ENCODE measurements at regions not wholly inside any gene's neighbourhood (a gene's known extent, or its start where the extent isn't known, plus 50 kb on each side); places are given as distances from the start of the nearest gene placed in this dataset.

DNA sequence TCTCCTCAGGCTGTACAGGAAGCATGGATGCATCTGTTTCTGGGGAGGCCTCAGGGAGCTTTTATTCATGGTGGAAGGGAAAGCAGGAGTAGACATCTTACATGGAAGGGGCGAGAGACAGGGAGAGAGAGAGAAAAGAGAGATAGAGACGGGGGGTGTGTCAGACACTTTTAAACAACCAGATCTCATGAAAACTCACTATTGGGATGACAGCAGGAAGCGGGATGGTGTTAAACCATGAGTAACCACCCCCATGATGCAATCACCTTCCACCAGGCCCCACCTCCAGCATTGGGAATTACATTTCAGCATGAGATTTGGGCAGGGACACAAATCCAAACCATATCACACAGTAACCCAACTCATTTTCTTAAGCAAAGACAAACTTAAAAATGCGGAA lies 110.0 kb upstream of the EEA1 start:
- Histone ChIP-seq H3K36me3 (ENCODE audit: control insufficient read depth, insufficient read depth, low read length) (no peaks in the 10 kb centered on the region), H3K9ac (ENCODE audit: low read length) (no peak overlapping the region), H3K27ac (ENCODE audit: low read depth, low read length) (no peak overlapping the region)

DNA sequence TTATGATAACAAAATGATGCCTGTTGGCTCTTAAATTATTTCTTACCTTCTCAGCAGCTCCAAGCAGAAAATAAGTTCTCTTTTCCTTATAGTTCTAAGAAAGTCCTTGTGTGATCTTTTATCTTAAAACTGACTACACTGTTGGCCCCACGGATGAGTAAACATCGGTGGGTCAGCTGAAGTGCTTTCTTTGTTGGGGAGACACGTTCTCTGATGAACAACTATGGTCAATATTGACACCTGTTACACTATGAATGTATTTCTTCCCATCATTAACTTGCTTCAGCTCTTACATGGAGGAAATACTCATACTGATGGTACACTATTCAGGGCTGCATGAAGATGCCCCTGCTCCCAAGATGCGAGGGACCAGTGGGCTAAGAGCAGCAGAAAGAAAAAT lies 110.8 kb upstream of the EEA1 start:
- Histone ChIP-seq H3K27me3 (ENCODE audit: control insufficient read depth, insufficient read depth, low read length) (no peaks in the 10 kb centered on the region), H3K27ac (ENCODE audit: low read depth, low read length) (no peak overlapping the region), H3K4me1 (ENCODE audit: control insufficient read depth, insufficient read depth, low read length) (no peaks in the 10 kb centered on the region)

More for the DNA sequence above, 110.0 kb upstream of the EEA1 start:
- no peaks in the 10 kb centered on the region for H3K4me1 ChIP-seq (ENCODE audit: control insufficient read depth, insufficient read depth, low read length)
- H3K4me3 ChIP-seq (ENCODE audit: low read length): no peak overlapping the region
- no peaks in the 10 kb centered on the region for H3K27me3 ChIP-seq (ENCODE audit: control insufficient read depth, insufficient read depth, low read length)

DNA sequence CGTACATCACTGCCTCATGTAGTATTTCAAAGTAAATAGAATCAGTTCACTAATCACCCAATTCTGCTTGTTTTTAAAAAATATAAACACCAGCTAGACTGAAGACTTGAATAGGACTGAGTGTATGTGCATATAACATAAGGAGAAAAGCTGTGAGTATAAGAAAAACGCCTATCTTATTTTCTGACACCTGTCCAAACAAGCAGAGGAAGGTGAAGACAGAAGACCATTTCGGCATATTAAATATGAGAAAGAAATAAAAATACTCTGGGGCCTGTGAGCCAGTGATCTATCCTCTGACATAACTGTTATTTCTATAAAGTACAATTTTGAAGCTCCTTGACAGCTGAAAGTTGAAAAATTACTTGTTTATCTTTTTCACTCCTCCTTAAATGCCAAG lies 111.3 kb upstream of the EEA1 start:
- H3K4me1 ChIP-seq (ENCODE audit: control insufficient read depth, insufficient read depth, low read length): no peaks in the 10 kb centered on the region
- no peaks in the 10 kb centered on the region for H3K36me3 ChIP-seq (ENCODE audit: control insufficient read depth, insufficient read depth, low read length)
- H3K9ac ChIP-seq (ENCODE audit: low read length): no peak overlapping the region
- no peak overlapping the region for H3K4me3 ChIP-seq (ENCODE audit: low read length)
- no peak overlapping the region for H3K27ac ChIP-seq (ENCODE audit: low read depth, low read length)
- no peaks in the 10 kb centered on the region for H3K27me3 ChIP-seq (ENCODE audit: control insufficient read depth, insufficient read depth, low read length)

More for the DNA sequence above, 110.8 kb upstream of the EEA1 start:
- Histone ChIP-seq H3K9ac (ENCODE audit: low read length) (no peak overlapping the region), H3K36me3 (ENCODE audit: control insufficient read depth, insufficient read depth, low read length) (no peaks in the 10 kb centered on the region), H3K4me3 (ENCODE audit: low read length) (no peak overlapping the region)

DNA sequence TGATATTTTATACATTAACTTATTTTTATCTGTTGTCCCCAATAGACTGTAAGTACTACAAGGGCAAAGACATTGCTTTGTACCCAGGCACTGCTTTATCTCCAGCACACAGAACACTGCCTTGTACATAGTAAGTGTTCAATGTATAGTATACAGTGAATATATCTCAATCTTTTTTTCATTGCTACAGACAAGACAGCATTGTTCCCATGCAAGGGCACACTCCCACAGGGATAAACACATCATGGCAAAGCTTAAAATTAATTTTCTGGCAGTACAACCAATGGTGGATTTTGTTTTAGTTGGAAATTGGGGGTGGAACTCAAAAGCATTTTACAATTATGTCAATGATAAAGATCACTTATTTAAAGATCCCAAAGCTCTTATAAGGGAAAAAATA lies 112.3 kb upstream of the EEA1 start:
- H3K9ac ChIP-seq (ENCODE audit: low read length): no peak overlapping the region
- no peaks in the 10 kb centered on the region for H3K27me3 ChIP-seq (ENCODE audit: control insufficient read depth, insufficient read depth, low read length)
- no peak overlapping the region for H3K4me3 ChIP-seq (ENCODE audit: low read length)
- H3K27ac ChIP-seq (ENCODE audit: low read depth, low read length): no peak overlapping the region
- no peaks in the 10 kb centered on the region for H3K36me3 ChIP-seq (ENCODE audit: control insufficient read depth, insufficient read depth, low read length)
- H3K4me1 ChIP-seq (ENCODE audit: control insufficient read depth, insufficient read depth, low read length): no peaks in the 10 kb centered on the region

DNA sequence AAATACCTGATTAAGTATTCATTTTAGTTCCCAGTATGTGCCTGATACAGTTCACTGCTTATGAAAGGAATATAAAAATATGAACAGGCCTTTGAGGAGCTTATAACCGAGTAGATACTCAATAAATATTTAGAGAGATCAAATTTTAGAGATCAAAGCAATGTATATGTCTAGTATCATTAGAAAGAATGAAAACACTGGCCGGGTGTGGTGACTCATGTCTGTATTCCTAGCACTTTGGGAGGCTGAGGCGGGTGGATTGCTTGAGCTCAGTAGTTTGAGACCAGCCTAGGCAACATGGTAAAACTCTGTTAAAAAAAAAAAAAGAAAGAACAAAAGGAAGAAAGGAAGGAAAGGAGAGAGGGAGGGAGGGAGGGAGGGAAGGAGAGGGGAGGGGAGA lies 113.2 kb upstream of the EEA1 start:
- Histone ChIP-seq H3K36me3 (ENCODE audit: control insufficient read depth, insufficient read depth, low read length) (no peaks in the 10 kb centered on the region), H3K27ac (ENCODE audit: low read depth, low read length) (no peak overlapping the region), H3K4me3 (ENCODE audit: low read length) (no peak overlapping the region), H3K9ac (ENCODE audit: low read length) (no peak overlapping the region), H3K27me3 (ENCODE audit: control insufficient read depth, insufficient read depth, low read length) (no peaks in the 10 kb centered on the region), H3K4me1 (ENCODE audit: control insufficient read depth, insufficient read depth, low read length) (no peaks in the 10 kb centered on the region)

DNA sequence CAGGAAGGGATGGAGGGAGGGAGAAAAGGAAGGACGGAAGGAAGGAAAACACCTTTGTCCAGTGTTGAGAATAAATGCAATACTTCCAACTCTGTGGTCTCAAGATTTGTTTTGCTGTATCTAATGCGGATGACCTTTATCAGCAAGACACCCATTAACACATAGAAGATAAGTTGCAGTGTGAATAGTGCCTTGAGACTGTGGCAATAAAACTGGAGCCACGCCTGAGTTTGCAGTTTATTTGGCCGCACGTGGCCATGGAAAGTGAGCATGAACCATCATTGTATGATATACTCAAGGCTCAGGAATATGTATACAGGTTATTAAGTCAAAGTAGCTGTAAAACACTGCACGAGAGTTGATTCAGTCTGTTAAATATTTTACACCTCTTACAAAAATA lies 113.6 kb upstream of the EEA1 start:
- Histone ChIP-seq H3K27me3 (ENCODE audit: control insufficient read depth, insufficient read depth, low read length) (no peaks in the 10 kb centered on the region), H3K4me1 (ENCODE audit: control insufficient read depth, insufficient read depth, low read length) (no peaks in the 10 kb centered on the region), H3K9ac (ENCODE audit: low read length) (no peak overlapping the region)

DNA sequence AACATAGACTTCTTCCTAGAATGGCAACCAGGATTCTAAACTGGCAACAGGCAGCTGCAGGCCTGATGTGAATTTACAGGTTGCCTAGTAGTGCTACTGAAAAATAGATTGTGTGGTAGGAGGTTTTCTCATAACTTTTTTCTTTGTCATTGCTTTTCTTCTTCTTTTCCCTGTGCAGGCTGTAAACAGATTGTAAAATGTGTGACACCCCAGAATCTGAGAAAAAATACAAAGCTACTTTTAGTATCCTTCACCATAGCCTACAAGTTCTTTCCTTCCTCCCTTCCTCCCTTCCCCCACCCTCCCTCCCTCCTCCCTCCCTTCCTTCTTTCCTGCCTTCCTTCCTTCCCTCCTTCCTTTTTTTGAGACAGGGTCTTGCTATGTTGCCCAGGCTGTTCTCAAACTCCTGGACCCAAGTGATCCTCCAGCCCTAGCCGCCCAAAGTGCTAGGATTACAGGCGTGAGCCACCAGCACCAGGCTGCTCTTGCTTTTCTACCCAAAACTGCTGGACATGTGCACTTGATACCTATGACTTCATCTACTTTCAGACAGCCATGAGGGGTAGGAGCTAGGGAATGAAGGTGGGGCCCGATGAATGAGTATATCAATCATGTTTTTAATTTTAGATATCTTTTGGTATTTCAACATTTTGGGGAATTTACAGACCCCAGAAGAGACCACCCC lies 114.2 kb upstream of the EEA1 start:
- H3K4me3 ChIP-seq (ENCODE audit: low read length): no peak overlapping the region
- no peaks in the 10 kb centered on the region for H3K36me3 ChIP-seq (ENCODE audit: control insufficient read depth, insufficient read depth, low read length)
- no peak overlapping the region for H3K9ac ChIP-seq (ENCODE audit: low read length)
- H3K27ac ChIP-seq (ENCODE audit: low read depth, low read length): no peak overlapping the region
- no peaks in the 10 kb centered on the region for H3K27me3 ChIP-seq (ENCODE audit: control insufficient read depth, insufficient read depth, low read length)
- H3K4me1 ChIP-seq (ENCODE audit: control insufficient read depth, insufficient read depth, low read length): no peaks in the 10 kb centered on the region

More for the DNA sequence above, 113.6 kb upstream of the EEA1 start:
- H3K4me3 ChIP-seq (ENCODE audit: low read length): no peak overlapping the region
- H3K27ac ChIP-seq (ENCODE audit: low read depth, low read length): no peak overlapping the region
- no peaks in the 10 kb centered on the region for H3K36me3 ChIP-seq (ENCODE audit: control insufficient read depth, insufficient read depth, low read length)

DNA sequence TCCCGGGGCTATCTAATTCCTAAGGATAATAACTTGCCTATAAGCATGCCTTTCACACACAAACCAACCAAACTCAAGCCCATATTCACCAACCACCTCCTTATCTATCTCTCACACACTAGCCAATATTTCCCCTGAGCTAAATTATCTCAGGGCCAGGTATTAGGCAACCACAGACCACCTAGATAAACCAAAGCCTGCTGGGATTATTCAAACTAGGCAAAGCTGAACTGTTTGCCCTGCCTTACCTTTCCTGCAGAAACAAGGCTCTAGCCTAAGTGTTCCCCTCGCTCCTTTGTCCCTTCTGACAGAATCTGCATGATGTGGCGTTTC lies 114.7 kb upstream of the EEA1 start:
- no peaks in the 10 kb centered on the region for H3K36me3 ChIP-seq (ENCODE audit: control insufficient read depth, insufficient read depth, low read length)
- H3K27me3 ChIP-seq (ENCODE audit: control insufficient read depth, insufficient read depth, low read length): no peaks in the 10 kb centered on the region
- no peak overlapping the region for H3K27ac ChIP-seq (ENCODE audit: low read depth, low read length)
- no peaks in the 10 kb centered on the region for H3K4me1 ChIP-seq (ENCODE audit: control insufficient read depth, insufficient read depth, low read length)
- no peak overlapping the region for H3K9ac ChIP-seq (ENCODE audit: low read length)
- H3K4me3 ChIP-seq (ENCODE audit: low read length): no peak overlapping the region

DNA sequence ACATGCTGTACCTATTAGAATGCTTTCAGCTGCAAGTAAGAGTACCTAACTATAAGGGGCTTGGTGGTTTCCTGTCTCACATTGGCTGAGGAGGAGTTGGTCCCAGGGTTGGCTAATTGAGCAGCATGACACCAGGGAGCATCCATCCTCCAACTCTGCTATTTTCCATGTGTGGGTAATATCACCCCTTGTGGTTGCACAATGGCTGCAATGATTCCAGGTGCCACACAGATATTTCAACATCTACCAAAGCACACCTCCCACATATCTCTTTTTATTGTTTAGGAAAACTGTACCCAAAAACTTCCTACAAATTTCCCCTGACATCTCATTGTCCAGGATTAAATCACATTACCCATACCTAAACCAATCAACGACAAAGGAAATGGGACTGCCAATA lies 118.0 kb upstream of the EEA1 start:
- no peaks in the 10 kb centered on the region for H3K36me3 ChIP-seq (ENCODE audit: control insufficient read depth, insufficient read depth, low read length)
- no peak overlapping the region for H3K27ac ChIP-seq (ENCODE audit: low read depth, low read length)
- no peaks in the 10 kb centered on the region for H3K27me3 ChIP-seq (ENCODE audit: control insufficient read depth, insufficient read depth, low read length)
- H3K4me3 ChIP-seq (ENCODE audit: low read length): no peak overlapping the region
- no peaks in the 10 kb centered on the region for H3K4me1 ChIP-seq (ENCODE audit: control insufficient read depth, insufficient read depth, low read length)
- no peak overlapping the region for H3K9ac ChIP-seq (ENCODE audit: low read length)

DNA sequence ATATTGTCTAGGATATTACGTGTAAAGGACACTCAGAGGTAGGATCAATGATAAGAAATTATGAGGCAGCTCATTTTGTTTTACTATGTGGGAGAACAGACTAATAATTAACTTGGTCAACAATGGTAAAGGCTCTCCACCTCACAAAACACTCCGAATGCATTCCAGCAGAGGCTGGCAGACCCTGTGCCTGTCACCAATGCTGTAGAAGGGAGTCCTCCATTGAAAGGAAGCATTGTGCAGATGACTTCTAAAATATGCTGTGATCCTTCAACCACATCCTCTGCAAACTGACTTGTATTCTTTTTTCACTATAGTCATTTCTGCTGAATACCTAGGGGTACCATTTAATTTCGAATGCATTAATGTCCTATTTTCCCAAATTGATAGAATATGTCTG lies 119.6 kb upstream of the EEA1 start:
- H3K27ac ChIP-seq (ENCODE audit: low read depth, low read length): no peak overlapping the region

DNA sequence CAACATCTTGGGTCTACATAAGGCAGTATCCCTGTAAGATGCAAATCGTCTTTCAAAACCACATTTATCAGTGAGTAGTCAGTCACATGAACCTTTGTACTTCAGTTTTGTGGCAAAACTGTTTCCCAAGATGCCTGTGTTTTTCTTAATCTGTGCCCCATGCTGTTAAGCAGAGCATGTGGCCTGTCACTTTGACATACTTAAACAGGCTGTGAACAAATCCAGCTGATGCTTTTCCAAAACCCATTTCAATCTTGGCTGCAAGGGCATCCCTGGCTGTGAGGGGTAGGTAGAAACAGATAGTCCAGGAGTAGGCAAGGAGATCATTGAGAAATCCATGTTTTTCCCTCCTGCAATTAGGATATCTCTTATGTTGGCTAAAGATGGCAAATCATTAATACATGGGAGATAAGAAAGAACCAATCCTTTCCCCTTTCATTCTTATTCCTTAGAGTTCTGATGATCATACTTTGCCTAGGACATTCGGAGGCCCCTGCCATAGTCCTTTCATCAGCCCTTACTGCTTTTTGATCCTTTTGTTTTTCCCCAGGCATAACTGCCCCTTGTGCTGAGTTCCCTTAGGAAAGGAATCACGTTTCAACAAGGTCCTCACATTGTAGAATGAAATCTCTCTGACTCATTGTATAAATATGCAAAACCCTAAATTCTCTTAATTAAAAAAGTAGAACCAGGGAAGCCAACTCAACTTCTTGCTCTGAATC lies 121.1 kb upstream of the EEA1 start:
- H3K36me3 ChIP-seq (ENCODE audit: control insufficient read depth, insufficient read depth, low read length): no peaks in the 10 kb centered on the region
- H3K9ac ChIP-seq (ENCODE audit: low read length): no peak overlapping the region
- H3K27me3 ChIP-seq (ENCODE audit: control insufficient read depth, insufficient read depth, low read length): no peaks in the 10 kb centered on the region
- H3K4me3 ChIP-seq (ENCODE audit: low read length): no peak overlapping the region
- H3K4me1 ChIP-seq (ENCODE audit: control insufficient read depth, insufficient read depth, low read length): no peaks in the 10 kb centered on the region
- H3K27ac ChIP-seq (ENCODE audit: low read depth, low read length): no peak overlapping the region

More for the DNA sequence above, 119.6 kb upstream of the EEA1 start:
- Histone ChIP-seq H3K4me3 (ENCODE audit: low read length) (no peak overlapping the region), H3K4me1 (ENCODE audit: control insufficient read depth, insufficient read depth, low read length) (no peaks in the 10 kb centered on the region), H3K36me3 (ENCODE audit: control insufficient read depth, insufficient read depth, low read length) (no peaks in the 10 kb centered on the region), H3K9ac (ENCODE audit: low read length) (no peak overlapping the region), H3K27me3 (ENCODE audit: control insufficient read depth, insufficient read depth, low read length) (no peaks in the 10 kb centered on the region)

DNA sequence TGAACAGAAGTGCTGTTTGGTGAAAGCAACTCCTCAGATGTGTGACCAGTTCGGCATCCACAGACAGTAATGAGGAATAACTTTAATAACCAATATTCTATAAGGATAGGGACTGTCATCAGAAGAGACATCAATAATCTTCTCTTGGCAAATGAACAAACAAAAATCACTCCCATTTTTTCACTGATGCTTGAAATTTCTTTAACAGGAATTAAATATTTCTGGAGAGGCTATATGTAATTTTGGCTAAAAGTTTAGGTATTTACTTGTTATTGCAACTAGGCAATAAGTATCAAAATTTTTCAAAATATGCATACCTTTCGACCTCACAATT lies 121.6 kb upstream of the EEA1 start:
- H3K4me1 ChIP-seq (ENCODE audit: control insufficient read depth, insufficient read depth, low read length): no peaks in the 10 kb centered on the region
- H3K4me3 ChIP-seq (ENCODE audit: low read length): no peak overlapping the region
- no peak overlapping the region for H3K9ac ChIP-seq (ENCODE audit: low read length)
- H3K36me3 ChIP-seq (ENCODE audit: control insufficient read depth, insufficient read depth, low read length): no peaks in the 10 kb centered on the region
- no peaks in the 10 kb centered on the region for H3K27me3 ChIP-seq (ENCODE audit: control insufficient read depth, insufficient read depth, low read length)
- H3K27ac ChIP-seq (ENCODE audit: low read depth, low read length): no peak overlapping the region

DNA sequence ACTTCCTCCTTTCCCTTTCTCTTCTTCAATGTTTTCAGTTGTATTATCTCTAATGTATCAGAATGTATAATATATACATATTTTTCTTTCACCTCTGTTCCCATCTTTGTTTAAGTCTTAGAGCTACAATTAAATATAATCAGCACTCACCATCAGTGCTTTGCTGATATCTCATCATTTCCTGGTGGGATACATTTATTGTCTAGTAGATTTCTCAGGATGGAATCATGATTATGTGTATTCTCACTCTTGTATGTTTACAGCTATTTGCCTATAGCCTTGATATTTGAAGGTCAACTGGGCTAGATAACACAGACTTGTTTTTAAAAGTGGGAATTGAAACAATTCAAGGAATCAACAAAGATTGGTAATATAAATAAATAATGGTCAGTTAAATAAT lies 124.9 kb upstream of the EEA1 start:
- no peaks in the 10 kb centered on the region for H3K4me1 ChIP-seq (ENCODE audit: control insufficient read depth, insufficient read depth, low read length)
- H3K36me3 ChIP-seq (ENCODE audit: control insufficient read depth, insufficient read depth, low read length): no peaks in the 10 kb centered on the region

More for the DNA sequence above, 124.9 kb upstream of the EEA1 start:
- Histone ChIP-seq H3K9ac (ENCODE audit: low read length) (no peak overlapping the region), H3K27ac (ENCODE audit: low read depth, low read length) (no peak overlapping the region), H3K4me3 (ENCODE audit: low read length) (no peak overlapping the region), H3K27me3 (ENCODE audit: control insufficient read depth, insufficient read depth, low read length) (no peaks in the 10 kb centered on the region)

Data from rectal smooth muscle tissue (tissue), 1 donor.